Hepatocyte (in vitro differentiated cells): ENCODE measurements at regions not wholly inside any gene's neighbourhood (a gene's known extent, or its start where the extent isn't known, plus 50 kb on each side); places are given as distances from the start of the nearest gene placed in this dataset.

ENCODE experiments used
- EZH2 ChIP-seq: fragments of 200-600 bp; sonication (generic); IDR thresholded peaks from 2 replicates; pipeline ENCODE4 v1.6.1; 2016; ENCODE audit warnings: antibody characterized with exemption, mild to moderate bottlenecking, borderline replicate concordance
- EZH2phosphoT487 ChIP-seq: fragments of 200-600 bp; sonication (generic); IDR thresholded peaks from one replicate; pipeline ENCODE4 v1.6.1; 2018; ENCODE audit warnings: antibody characterized with exemption, mild to moderate bottlenecking, low read depth, moderate library complexity; ENCODE audit not compliant: unreplicated experiment, severe bottlenecking
- TF ChIP-seq, protein P1 (sequence below): fragments of 200-600 bp; sonication (generic); IDR thresholded peaks from 2 replicates; pipeline ENCODE4 v1.5.1; 2016; ENCODE audit warnings: antibody characterized with exemption, mild to moderate bottlenecking; ENCODE audit not compliant: poor library complexity

DNA sequence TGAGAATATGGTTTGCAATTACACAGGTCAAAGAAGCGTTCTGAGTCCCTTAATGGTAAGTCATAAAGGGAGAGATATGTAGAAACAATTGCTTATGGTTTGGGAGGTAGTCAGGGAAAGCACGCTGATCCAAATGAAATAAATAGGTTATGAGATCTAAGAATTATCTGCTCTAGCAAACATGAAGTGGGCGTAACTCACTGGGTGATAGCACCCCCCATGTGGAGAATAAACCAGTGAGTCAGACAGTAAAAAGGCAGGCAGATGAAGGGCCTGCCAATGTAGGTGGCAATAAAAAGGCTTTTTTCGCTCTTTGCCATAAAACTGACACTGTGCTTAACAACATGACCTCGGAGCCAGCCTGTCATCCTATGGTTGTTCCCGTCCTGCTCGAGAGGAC is 306.9 kb downstream of the GLRX3 start:
- TF ChIP-seq, protein P1, sequence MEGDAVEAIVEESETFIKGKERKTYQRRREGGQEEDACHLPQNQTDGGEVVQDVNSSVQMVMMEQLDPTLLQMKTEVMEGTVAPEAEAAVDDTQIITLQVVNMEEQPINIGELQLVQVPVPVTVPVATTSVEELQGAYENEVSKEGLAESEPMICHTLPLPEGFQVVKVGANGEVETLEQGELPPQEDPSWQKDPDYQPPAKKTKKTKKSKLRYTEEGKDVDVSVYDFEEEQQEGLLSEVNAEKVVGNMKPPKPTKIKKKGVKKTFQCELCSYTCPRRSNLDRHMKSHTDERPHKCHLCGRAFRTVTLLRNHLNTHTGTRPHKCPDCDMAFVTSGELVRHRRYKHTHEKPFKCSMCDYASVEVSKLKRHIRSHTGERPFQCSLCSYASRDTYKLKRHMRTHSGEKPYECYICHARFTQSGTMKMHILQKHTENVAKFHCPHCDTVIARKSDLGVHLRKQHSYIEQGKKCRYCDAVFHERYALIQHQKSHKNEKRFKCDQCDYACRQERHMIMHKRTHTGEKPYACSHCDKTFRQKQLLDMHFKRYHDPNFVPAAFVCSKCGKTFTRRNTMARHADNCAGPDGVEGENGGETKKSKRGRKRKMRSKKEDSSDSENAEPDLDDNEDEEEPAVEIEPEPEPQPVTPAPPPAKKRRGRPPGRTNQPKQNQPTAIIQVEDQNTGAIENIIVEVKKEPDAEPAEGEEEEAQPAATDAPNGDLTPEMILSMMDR, result no peak
- TF ChIP-seq EZH2phosphoT487 (no peak), EZH2 (no peak)
